ENCODE measurements at regions not wholly inside any gene's neighbourhood (a gene's known extent, or its start where the extent isn't known, plus 50 kb on each side); places are given as distances from the start of the nearest gene placed in this dataset.

DNA sequence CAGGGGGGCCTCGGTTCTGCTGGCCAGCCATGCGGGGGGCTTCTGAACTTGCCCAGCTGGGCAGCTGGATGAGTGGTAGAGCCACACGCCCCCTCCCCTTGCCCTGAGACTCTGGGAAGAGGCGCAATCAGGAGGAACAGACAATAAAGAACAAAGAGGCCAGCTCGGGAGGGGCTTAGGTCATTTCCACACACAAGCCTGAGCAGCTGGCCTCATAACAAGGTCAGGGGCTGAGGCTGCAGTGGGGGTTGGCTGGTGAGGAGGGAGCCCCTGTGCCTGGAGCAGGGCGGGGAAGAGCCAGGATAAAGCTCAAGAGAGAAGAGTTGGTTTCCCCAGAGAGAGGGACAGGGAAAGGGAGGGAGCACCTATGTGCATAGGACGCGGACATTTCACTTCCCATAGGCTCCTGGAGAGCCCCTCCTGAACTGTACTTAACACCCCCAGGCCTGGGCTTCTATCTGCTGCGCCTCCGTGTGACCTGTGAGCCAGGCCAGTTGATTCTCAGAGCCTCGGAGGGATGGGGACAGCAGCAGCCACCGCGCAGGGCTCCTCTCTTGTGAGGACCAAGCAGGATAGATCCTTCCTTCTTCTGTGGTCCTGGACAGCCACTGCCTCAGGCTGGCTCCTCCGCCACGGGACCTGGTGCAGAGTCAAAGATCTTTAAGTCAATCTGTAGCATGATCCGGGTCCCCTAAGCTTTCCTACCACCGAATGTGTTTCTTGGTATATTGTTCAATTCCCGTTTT is 75.3 kb upstream of the GGTA1 start:
- Histone ChIP-seq H3K4me1 (peaks cover 17% of the 10 kb centered on the region), H3K36me3 (no peaks in the 10 kb centered on the region), H3K27me3 (ENCODE audit: low read depth) (no peaks in the 10 kb centered on the region), H3K4me3 (no peak overlapping the region), H3K27ac (replicated peaks) (no peak overlapping the region), H3K9me3 (replicated peaks) (no peaks in the 10 kb centered on the region)
- DNase-seq, result no peak
- intact Hi-C loops (cut with micrococcal nuclease), result no loop called here
- TF ChIP-seq, protein P1, sequence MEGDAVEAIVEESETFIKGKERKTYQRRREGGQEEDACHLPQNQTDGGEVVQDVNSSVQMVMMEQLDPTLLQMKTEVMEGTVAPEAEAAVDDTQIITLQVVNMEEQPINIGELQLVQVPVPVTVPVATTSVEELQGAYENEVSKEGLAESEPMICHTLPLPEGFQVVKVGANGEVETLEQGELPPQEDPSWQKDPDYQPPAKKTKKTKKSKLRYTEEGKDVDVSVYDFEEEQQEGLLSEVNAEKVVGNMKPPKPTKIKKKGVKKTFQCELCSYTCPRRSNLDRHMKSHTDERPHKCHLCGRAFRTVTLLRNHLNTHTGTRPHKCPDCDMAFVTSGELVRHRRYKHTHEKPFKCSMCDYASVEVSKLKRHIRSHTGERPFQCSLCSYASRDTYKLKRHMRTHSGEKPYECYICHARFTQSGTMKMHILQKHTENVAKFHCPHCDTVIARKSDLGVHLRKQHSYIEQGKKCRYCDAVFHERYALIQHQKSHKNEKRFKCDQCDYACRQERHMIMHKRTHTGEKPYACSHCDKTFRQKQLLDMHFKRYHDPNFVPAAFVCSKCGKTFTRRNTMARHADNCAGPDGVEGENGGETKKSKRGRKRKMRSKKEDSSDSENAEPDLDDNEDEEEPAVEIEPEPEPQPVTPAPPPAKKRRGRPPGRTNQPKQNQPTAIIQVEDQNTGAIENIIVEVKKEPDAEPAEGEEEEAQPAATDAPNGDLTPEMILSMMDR (IDR thresholded peaks at IDR 0.05; ENCODE audit: borderline replicate concordance), result no peak

DNA sequence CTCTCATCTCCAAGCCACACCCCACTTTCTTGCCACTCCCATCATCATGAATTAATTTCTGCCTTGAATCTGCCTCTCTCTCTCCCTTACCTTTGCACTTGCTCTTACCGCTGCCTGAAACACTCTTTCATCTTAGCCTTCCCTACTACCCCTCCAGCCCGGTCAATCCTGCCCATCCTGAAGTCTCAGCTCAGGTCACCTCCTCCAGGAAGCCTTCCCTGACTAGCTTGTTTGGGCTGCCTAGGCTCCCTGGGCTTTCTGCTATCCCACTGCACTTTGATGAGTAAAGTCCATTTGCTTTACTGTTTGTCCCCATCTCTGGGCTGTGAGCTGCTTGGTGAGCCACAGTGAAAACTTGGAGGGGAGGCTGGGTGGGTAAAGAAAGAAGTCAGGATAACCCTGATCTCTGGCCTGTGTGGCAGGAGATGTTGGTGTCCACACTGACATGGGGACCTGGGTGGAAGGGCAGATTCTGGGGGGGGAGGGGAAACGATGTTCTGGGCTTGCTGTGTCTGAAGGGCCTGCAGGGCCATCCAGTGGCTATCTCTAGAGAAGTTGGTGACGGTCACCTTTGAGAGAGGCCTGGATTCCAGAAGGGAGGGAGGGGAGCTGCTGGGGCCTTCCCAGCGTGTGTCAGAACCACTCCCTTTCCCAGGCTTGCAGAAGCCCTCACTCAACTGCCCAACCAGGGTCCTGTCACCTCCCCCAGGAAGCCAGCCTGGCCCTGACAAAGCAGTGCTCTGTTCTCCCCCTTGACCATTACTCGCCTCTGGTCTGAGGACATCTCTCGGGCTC is 75.0 kb upstream of the DAB2IP start:
- H3K27ac ChIP-seq (replicated peaks), result peak overlapping the region; percentile 11
- intact Hi-C loops (cut with micrococcal nuclease), result no loop called here
- H3K4me1 ChIP-seq, result peaks cover 22% of the 10 kb centered on the region
- no peaks in the 10 kb centered on the region for H3K36me3 ChIP-seq
- no peak for DNase-seq
- H3K27me3 ChIP-seq (ENCODE audit: low read depth), result no peaks in the 10 kb centered on the region
- no peaks in the 10 kb centered on the region for H3K9me3 ChIP-seq (replicated peaks)
- TF ChIP-seq, protein P1 (IDR thresholded peaks at IDR 0.05; ENCODE audit: borderline replicate concordance), result no peak
- H3K4me3 ChIP-seq, result no peak overlapping the region

DNA sequence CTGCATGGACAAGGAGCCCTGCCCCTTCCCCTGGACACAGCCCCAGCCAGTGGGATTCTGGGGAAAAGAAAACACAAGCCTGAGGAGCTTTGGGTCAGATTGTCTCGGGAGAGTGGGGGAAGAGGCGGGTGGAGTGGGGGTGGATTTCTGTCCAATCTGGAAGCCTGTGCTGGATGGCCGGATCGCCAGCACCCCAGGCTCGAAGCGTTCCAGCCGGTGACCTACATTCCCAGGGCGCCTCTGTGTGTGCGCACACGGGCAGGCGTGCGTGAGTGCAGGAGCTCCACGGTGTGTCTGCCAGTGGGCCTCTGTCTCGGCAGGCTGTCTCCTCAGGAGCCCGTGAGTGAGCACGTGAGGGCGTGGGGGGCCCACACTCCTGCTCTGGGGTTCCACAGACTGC is 74.3 kb upstream of the DAB2IP start:
- no peaks in the 10 kb centered on the region for H3K27me3 ChIP-seq (ENCODE audit: low read depth)
- TF ChIP-seq, protein P1 (IDR thresholded peaks at IDR 0.05; ENCODE audit: borderline replicate concordance), result no peak
- no peaks in the 10 kb centered on the region for H3K36me3 ChIP-seq
- H3K27ac ChIP-seq (replicated peaks), result peak overlapping the region; percentile 11
- intact Hi-C loops (cut with micrococcal nuclease), result no loop called here
- DNase-seq, result peak; percentile 27
- no peak overlapping the region for H3K4me3 ChIP-seq
- H3K9me3 ChIP-seq (replicated peaks), result no peaks in the 10 kb centered on the region
- H3K4me1 ChIP-seq, result peaks cover 28% of the 10 kb centered on the region

DNA sequence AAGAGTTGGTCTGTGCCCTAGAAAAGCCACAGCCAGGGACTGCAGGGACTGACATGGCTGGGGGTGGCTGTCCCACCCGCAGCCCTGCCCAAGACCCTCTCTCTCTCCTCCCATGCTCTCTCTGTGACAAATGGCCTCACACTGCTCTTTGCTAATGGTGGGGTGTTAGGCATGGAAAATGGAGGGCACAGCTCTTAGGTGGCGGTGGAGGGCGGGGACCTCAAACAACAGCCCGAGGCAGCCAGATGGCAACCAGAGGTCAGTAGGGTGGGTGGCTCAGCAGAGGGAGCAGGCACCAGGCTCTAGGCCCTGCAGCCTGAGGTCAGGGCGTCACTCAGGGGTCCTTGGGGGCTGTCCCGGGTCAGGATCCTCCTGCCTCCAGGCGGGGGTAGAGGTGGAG is 73.9 kb upstream of the DAB2IP start:
- Histone ChIP-seq H3K36me3 (no peaks in the 10 kb centered on the region), H3K9me3 (replicated peaks) (no peaks in the 10 kb centered on the region), H3K4me1 (peaks cover 28% of the 10 kb centered on the region), H3K27ac (replicated peaks) (peak overlapping the region; percentile 11), H3K4me3 (no peak overlapping the region), H3K27me3 (ENCODE audit: low read depth) (no peaks in the 10 kb centered on the region)
- DNase-seq, result no peak
- intact Hi-C loops (cut with micrococcal nuclease), result no loop called here
- TF ChIP-seq, protein P1 (IDR thresholded peaks at IDR 0.05; ENCODE audit: borderline replicate concordance), result no peak

DNA sequence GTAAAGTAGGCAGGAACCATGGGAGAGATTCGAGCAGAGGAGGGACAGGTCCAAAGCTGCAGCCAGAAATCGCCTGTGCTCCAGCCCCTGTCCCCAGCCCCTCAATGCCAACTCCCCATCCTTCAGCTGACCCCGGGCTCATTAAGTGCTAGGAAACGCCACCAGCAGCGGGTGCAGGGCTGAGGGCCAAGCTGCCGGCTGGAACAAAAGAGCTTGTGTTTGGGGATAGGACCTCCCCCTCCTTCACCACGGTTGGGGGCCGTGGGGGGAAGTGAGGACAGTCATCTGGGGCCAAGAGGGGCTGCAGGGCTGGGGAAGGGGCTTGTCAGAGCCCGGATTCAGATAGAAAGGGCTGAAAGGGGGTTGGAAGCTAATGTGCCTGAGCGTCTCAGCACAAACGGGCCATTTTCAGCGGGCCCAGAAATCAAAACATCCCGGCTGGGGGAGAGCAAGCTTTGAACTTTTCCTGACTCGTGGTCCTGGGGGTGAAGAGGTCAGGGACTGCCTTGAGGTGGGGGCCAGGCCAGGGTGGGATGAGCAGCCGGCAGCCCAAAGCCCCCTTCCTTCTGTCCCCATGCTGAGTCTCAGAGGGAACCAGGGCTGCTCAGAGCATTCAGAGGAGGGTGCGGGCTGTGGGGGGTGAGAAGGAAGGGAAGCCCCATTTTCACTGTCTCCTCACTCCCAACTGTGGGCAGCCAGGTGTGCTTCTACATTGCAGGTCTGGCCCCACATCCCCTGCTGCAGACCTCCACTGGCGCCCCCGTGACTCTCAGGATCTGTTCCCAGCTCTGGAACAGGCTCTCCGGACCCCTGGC is 69.4 kb upstream of the DAB2IP start:
- Histone ChIP-seq H3K36me3 (no peaks in the 10 kb centered on the region), H3K9me3 (replicated peaks) (no peaks in the 10 kb centered on the region), H3K27ac (replicated peaks) (peak overlapping the region; percentile 19), H3K4me3 (no peak overlapping the region), H3K4me1 (peaks cover 28% of the 10 kb centered on the region), H3K27me3 (ENCODE audit: low read depth) (no peaks in the 10 kb centered on the region)
- TF ChIP-seq, protein P1 (IDR thresholded peaks at IDR 0.05; ENCODE audit: borderline replicate concordance), result no peak
- intact Hi-C loops (cut with micrococcal nuclease), result no loop called here
- DNase-seq, result peak; percentile 24

Data from left ventricle myocardium inferior (tissue), 1 donor.